ENCODE measurements at regions not wholly inside any gene's neighbourhood (a gene's known extent, or its start where the extent isn't known, plus 50 kb on each side); places are given as distances from the start of the nearest gene placed in this dataset.
"Not testable (repeated sequence)": the region's sequence is repeated elsewhere in the genome, so short reads cannot be mapped to it uniquely, and the experiment has no call there.

GRCh38 chr10:123393170-123393569 is 239.0 kb downstream of the BUB3 start:
- Mint-ChIP-seq H3K4me1 (ENCODE audit: low read depth) (no peaks in the 10 kb centered on the region), H3K27ac (no peak overlapping the region), H3K27me3 (no peaks in the 10 kb centered on the region), H3K36me3 (ENCODE audit: insufficient read depth) (no peaks in the 10 kb centered on the region), H3K9me3 (ENCODE audit: low read depth) (peaks cover 5% of the 10 kb centered on the region), H3K4me3 (ENCODE audit: low read depth) (no peak overlapping the region)
- no peak for DNase-seq (ENCODE audit: low spot score, unreplicated experiment)
- TF ChIP-seq CTCF (IDR thresholded peaks at IDR 0.05; ENCODE audit: unreplicated experiment), result no peak

DNA sequence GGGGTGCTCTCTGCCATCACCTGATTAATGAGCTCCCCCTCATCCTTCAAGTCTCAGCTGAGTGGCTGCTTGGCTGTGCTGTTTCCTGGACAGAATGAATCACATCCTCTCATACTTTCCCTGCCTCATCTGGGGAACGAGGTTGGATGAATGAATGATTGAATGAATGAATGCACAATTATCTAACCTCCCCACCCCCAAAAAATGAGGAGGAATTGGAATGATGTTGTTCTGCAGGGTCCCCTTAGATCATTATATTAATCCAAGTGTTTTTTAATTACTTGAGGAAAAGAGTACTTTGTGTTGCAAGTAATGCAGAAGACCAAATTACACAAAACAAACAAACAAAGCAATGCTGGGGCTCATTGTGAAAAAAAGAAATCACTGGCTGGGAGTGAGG is 240.2 kb downstream of the BUB3 start:
- Mint-ChIP-seq H3K36me3 (ENCODE audit: insufficient read depth) (no peaks in the 10 kb centered on the region), H3K27me3 (no peaks in the 10 kb centered on the region), H3K27ac (no peak overlapping the region), H3K4me3 (ENCODE audit: low read depth) (no peak overlapping the region), H3K9me3 (ENCODE audit: low read depth) (peaks cover 5% of the 10 kb centered on the region), H3K4me1 (ENCODE audit: low read depth) (no peaks in the 10 kb centered on the region)
- no peak for DNase-seq (ENCODE audit: low spot score, unreplicated experiment)
- TF ChIP-seq CTCF (IDR thresholded peaks at IDR 0.05; ENCODE audit: unreplicated experiment), result no peak

- H3K9me3 Mint-ChIP-seq (ENCODE audit: low read depth); H3K4me3 Mint-ChIP-seq (ENCODE audit: low read depth); H3K27ac Mint-ChIP-seq; H3K27me3 Mint-ChIP-seq; H3K4me1 Mint-ChIP-seq (ENCODE audit: low read depth); DNase-seq (ENCODE audit: low spot score, unreplicated experiment); H3K36me3 Mint-ChIP-seq (ENCODE audit: insufficient read depth): not testable (repeated sequence)
These were observed 241.0 kb downstream of the BUB3 start for GRCh38 chr10:123395234-123395633.

DNA sequence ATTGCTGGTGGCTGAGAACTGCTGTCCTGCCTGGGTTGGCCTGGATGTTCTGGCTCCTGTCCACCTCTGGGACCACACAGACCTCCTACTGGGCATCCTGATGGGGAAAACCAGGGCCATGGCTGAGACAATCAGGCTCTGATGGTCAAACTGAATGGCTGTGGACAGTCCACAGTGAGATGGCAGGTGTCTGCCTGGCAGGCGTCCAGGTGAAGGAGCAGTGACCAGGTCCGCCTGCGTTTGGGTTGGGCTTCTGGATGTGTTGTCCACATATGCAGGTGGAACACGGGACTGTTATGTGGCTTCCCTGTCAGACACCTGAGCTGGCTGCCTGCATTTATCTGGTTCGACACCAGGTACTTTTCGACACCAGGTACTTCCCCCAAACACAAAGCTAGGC is 241.7 kb downstream of the BUB3 start:
- H3K4me1 Mint-ChIP-seq (ENCODE audit: low read depth), result no peaks in the 10 kb centered on the region
- no peak for DNase-seq (ENCODE audit: low spot score, unreplicated experiment)
- H3K27me3 Mint-ChIP-seq, result no peaks in the 10 kb centered on the region
- H3K9me3 Mint-ChIP-seq (ENCODE audit: low read depth), result peaks cover 5% of the 10 kb centered on the region
- TF ChIP-seq CTCF (IDR thresholded peaks at IDR 0.05; ENCODE audit: unreplicated experiment), result no peak
- H3K4me3 Mint-ChIP-seq (ENCODE audit: low read depth), result no peak overlapping the region
- no peaks in the 10 kb centered on the region for H3K36me3 Mint-ChIP-seq (ENCODE audit: insufficient read depth)
- H3K27ac Mint-ChIP-seq, result no peak overlapping the region

DNA sequence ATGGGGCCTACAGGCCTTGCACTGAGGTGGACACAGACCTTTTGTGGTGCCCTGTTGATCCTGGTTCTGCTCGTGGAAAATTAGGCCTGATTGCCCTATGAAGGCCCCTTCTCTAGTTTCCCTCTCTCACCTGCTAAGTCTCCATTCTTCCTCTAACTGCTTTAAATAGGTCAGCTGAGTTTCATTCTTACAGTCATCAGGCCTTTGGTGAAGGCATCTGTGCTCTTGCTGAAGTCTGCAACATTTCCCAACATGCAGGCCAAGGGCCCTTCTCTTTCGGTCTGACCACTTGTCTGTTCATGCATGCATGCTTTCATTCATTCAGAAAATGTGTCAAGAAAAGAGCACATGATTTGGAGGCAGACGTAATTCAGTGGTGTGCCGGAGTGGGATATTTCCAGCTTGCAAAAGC is 244.0 kb downstream of the BUB3 start:
- Mint-ChIP-seq H3K36me3 (ENCODE audit: insufficient read depth) (no peaks in the 10 kb centered on the region), H3K4me1 (ENCODE audit: low read depth) (no peaks in the 10 kb centered on the region), H3K4me3 (ENCODE audit: low read depth) (no peak overlapping the region), H3K27me3 (no peaks in the 10 kb centered on the region), H3K9me3 (ENCODE audit: low read depth) (peaks cover 5% of the 10 kb centered on the region), H3K27ac (no peak overlapping the region)
- no peak for DNase-seq (ENCODE audit: low spot score, unreplicated experiment)
- TF ChIP-seq CTCF (IDR thresholded peaks at IDR 0.05; ENCODE audit: unreplicated experiment), result no peak

GRCh38 chr10:123398756-123399155 is 244.6 kb downstream of the BUB3 start:
- Mint-ChIP-seq H3K4me3 (ENCODE audit: low read depth) (no peak overlapping the region), H3K27ac (no peak overlapping the region), H3K36me3 (ENCODE audit: insufficient read depth) (no peaks in the 10 kb centered on the region), H3K9me3 (ENCODE audit: low read depth) (peaks cover 9% of the 10 kb centered on the region), H3K27me3 (no peaks in the 10 kb centered on the region), H3K4me1 (ENCODE audit: low read depth) (no peaks in the 10 kb centered on the region)
- DNase-seq (ENCODE audit: low spot score, unreplicated experiment), result no peak
- no peak for TF ChIP-seq CTCF (IDR thresholded peaks at IDR 0.05; ENCODE audit: unreplicated experiment)

Data from progenitor cell of endocrine pancreas (in vitro differentiated cells).